HG02981 (cell line): ENCODE measurements at regions not wholly inside any gene's neighbourhood (a gene's known extent, or its start where the extent isn't known, plus 50 kb on each side); places are given as distances from the start of the nearest gene placed in this dataset.

Experiments
- ATAC-seq: cut with Tn5 transposase; IDR thresholded peaks from one replicate; pipeline ENCODE4 v1.9.1; 2021; ENCODE audit warnings: mild to moderate bottlenecking, moderate library complexity; ENCODE audit not compliant: unreplicated experiment

DNA sequence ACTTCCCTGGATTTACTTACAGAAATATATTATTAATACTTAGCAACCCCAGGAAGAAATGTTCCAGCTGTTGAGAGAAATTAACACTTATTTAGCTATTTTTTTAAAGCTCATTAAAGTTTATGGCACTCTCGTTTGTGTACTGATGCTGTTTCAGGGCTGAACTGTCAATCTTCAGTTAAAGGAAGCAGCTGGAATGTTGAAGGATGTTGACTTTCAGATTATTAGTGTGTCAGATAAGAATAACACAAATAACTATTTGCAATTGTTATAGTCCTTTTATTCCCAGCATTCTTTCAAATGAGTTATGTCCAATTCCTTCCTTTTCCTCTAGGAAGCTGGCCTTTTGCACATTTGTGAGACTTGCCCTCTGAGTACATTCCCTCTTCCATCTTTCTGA, 278.2 kb upstream of the RAG2 start:
- no peak for ATAC-seq

DNA sequence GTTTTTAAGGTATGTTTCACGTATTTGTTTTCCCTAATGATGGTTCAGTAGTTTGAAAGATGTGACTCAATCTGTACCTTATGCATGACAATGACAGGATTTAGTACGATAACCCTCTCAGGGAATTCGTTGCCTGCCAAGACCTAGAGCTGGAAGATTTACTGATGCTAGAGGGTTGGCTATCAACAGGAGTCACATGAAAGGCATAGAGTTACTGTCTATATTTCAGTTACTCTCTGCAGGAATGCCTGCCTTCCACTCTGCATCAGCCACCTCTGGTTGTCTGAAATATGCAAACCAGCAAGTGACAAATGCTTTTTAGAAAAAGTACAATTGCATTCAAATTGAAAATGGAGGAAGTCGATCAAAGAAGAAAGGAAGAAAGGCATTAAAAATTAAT, 276.3 kb upstream of the RAG2 start:
- ATAC-seq, result no peak

DNA sequence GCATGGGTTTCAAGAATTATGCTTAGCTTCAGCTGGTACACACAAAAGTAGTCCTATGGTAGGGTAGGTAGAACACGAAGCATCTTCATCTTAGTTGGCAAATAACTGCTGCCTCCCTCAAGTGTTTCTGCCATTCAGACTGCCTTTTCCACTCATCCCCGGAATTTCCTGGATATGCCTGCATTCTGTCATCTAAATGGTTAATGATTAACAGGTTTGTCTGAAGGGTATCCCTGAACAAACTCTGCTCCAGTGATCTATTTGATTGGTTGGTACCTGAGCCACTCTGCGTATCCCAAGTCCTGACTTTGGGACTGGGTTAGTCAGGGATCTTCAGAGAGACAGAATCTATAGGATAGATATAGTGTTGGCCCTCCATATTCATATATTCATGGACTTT, 272.3 kb upstream of the RAG2 start:
- ATAC-seq, result no peak

DNA sequence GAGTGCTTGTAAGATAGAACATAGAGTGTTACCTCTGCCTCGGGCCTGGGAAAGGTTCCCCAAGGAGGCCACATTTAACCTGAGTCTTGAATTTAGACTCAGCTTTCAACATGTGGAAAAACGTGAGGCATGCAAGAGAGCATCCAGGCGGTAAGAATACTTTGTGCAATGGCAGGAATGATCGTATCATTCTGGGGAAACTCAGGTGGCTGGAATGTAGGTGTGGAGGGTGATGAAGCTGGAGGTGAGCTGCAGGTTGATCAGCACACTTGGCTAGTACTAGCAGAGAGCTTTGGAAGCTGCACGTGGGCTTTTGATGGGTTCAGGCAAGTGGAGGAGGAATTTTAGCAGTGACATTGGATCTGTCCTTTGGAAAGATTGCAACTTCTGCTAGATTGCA, 270.3 kb upstream of the RAG2 start:
- no peak for ATAC-seq

DNA sequence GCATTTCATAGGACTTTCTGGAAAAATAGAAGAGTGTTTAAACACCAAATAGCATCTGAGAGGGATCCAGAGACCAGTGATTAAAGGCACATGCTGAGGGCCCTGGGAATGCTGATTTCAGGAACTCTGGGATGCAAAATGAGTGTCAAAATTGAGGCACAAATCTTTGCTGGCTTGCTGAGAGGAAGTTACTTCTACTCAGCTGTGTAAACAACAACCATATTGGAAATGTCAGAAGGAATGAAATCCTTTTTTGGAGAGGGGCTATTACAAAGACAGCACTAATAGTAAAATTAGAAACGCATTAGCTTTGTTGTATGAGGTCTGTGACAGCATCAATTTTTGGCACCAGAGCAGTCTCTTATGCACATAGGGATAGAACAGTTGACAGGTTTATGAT, 267.8 kb upstream of the RAG2 start:
- ATAC-seq, result no peak

DNA sequence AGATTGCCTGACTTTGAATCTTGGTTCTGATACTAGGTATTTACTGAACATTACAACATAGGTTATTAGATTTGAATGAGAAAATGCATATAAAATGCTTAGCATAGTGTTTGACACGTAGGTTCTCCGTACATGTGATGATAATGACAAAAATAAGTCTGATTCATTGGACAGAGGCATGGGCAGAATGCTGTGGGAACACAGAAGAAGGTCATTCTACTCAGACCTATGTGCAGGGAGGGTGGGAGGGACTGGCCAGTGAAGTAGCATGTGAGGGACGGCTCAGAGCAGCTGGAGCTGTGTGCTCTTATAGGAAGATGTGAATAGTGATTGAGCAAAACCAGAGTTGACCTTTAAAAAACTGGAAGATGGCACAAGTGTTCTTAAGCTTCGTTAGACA, 256.8 kb upstream of the RAG2 start:
- ATAC-seq, result no peak

DNA sequence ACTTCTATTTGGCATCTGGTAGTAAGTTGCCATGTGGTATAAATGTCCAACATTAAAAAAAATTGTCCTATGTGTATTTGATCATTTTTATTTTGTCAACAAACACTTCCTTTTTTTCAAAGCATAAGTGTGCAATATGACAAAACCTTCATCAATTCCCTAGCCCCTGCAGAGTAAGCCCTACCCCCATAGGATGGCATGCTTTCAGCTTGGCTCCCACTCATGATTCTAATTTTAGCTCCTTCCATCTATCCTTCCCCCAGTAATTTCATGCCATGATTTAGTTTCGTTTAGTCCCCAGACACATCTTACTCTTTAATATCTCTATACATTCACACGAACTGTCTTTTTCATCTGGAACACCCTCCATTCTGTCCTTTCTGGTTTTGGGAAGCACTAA, 250.6 kb upstream of the RAG2 start:
- no peak for ATAC-seq

DNA sequence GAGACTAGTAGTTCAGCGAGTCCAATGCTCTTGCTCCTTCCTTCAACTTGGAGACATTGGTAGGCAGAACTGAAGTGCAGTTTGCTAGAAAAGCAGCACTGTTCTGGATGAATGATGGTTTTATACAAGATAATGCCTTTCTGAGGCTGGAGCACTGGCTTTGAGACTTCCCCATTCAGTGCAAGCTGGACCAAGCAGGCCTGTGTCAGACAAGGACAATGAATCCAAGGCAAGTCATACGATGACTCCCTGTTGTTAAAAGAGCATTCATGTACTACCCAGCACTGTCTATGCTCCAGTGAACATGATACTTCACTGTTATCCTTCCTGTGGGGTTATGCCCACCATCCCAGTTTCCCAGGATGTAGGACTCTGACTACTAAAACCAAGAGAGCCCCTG, 242.3 kb upstream of the RAG2 start:
- no peak for ATAC-seq

DNA sequence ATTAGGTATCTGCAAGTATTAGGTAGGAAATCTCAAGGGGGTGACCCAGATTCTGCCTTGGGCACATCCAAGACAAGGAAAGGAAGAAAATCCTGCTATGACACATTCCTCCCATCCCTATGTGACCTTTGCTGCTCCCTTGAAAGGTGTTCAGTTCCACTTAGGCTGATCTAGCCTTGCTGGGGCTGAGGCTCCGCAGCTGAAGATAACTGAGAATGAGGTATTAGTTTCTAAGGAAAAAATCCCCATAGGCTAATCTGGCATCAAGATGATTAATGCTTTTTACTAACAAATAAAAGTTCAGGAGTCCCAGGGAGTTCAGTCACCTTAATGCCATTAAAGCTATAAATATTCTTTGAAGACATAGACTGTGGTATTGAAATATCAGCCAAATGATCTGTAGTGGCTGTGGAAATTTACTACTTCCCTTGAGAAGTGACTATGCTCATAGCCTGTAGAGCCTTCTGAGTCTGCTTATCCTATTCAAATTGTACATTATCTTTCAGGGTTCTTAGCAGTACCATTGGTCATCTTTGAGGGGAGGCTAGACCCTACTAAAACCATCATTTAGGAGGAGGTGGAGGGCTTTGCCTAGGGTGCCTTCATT, 239.9 kb upstream of the RAG2 start:
- no peak for ATAC-seq

DNA sequence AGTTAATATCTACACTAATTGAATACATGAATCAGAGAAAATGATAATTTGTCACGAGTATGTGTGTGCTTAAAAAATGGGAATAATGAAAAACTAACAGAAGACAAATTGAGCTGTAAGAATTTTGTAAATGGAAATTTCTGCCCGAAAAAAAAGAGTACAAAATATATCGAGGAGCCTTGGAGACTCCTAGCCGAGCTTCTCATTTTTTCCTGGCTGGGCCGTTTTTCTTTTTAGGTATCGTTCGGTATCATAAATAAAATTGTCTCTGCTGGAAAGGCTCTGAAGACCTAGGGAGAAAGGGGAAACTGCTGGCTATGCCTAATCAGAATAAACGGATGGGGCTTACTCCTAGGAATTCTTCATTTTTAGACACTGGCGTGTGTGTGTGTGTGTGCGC, 227.2 kb upstream of the RAG2 start:
- no peak for ATAC-seq

DNA sequence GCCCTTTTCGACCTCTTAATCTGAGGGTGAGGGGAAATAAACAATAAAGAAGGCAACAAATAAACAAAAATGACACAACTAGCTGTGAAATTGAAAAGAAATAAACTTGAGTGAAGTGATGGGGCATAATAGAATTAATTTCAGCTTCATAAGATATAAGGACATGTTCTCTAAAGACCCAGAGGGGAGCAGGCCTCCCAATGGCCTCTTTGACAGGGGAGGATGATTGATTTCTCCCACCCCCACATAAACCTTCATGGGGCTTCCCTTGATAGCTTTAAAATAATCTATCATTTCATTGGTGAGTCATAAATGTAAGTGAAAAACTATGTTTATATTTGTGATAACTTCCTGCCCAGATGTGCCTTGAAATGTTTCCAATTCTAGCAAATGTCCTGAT, 226.3 kb upstream of the RAG2 start:
- ATAC-seq, result no peak

DNA sequence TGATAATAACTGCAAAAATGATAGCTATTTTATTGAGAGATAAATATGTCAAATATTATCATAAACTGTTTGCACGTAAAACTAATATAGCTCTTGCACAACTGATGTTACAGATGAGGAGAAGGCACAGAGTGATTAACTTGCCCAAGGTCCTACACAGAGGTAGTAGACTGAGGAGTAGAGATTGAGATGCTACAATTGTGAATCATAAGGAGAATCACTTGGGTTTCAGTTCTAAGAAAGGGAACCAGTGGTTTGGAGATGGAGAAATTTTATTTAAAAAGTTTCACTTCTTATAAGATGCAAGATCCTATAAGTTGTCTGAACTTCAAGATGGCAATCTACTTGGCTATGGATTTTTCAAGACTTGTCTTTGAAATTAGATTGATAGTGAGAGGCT, 224.8 kb upstream of the RAG2 start:
- no peak for ATAC-seq

DNA sequence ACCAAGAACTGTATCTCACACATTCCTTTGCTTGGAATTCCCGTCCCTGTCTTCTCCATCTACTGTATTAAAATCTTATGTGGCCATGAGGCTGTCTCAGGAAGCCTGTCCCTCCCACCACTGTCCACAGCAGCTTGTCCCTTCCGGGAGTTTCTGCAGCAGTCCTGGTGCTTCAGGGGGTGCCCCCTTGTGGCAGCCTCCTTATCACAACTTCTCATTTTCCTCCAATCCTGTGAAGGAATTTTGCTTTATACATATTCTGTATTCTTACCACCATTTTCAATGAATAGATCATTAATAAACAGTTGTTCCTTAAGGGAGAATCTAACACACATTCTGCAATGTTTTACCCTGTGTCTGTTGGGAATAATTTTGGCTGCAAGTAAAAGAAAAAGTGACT, 220.4 kb upstream of the RAG2 start:
- ATAC-seq, result no peak

DNA sequence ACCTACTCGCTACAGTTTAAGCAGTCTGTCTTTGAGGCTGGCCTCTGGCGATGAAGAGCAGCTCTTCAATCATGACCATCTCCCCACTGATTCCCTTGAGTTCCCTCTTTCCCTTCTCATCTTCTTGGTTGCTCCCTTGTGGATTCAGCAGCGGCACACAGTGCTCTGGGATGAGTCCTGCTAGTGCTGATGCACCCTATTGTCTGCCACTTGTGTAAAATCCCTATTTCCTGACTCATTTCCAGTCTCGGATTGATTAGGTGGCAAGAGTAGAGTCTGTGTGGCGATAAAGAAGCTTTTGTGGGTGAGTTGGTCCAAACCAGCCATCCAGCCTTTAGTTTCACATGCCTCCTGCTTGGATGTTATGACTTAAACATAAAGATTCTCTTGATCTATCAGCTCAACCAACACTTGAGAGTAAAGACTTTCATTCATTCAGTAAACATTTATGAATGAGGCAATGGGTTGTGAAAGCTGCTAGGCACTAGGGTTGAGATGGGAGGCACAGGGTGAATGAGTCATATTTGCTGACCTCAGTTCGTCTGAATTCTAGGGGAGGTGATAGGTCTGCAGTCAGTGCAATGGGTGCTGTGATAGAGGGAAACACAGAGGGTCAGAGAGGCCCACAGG, 219.4 kb upstream of the RAG2 start:
- ATAC-seq, result no peak

DNA sequence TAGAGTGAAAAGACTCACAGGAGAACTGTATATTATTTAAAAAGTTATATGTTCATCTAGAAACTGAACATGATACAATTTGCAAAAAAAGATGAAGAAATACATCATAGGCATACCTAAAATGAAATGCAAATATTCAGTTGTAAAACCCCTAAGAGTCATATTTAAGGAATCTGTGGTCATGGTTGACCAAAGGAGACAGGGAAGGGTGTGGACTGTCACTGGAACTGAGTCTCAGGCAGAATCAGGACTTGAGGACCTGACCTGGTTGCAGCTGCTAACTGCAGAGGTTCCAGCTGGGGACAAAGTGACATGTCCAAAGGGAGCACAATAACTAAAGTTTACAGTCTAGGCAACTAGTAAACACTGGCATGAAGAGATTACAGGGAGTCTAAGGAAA, 211.3 kb upstream of the RAG2 start:
- no peak for ATAC-seq

DNA sequence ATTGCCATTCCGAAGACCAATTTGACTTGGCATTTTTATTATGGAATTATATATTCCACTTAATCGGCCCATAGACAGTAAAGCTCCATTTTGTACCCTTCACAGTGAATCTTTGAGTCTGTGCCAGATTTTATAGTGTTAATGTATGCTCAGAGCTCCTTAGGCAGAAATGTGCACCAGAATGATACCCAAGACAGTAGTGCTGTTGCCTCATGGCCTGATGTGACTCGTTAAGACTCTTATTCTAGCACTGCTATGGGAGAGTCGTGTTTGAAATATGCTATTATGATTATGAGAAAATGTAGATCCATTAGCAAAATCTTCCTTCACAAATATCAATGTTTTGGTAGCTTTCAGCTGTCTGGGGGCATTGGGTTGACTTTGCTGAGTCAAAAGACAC, 209.8 kb upstream of the RAG2 start:
- ATAC-seq, result no peak

DNA sequence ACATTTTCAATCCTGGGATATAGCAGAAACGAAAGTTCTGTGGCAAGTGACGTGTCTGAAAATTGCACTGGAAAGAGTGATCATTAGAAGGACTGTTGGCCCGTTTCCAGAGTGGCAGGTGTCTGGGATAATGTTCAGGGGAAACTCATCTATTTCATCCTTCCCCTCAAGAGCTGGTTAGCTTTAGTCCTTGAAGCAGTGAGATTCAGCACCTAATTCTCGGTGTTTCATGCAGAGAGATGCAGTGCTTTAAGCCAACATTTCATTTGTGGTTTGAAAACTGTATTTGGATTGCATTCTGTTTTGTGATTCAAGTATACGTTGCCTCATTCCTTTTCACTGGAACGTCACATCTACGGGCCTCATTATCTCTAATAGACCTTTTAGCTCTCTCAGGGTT, 205.0 kb upstream of the RAG2 start:
- no peak for ATAC-seq

DNA sequence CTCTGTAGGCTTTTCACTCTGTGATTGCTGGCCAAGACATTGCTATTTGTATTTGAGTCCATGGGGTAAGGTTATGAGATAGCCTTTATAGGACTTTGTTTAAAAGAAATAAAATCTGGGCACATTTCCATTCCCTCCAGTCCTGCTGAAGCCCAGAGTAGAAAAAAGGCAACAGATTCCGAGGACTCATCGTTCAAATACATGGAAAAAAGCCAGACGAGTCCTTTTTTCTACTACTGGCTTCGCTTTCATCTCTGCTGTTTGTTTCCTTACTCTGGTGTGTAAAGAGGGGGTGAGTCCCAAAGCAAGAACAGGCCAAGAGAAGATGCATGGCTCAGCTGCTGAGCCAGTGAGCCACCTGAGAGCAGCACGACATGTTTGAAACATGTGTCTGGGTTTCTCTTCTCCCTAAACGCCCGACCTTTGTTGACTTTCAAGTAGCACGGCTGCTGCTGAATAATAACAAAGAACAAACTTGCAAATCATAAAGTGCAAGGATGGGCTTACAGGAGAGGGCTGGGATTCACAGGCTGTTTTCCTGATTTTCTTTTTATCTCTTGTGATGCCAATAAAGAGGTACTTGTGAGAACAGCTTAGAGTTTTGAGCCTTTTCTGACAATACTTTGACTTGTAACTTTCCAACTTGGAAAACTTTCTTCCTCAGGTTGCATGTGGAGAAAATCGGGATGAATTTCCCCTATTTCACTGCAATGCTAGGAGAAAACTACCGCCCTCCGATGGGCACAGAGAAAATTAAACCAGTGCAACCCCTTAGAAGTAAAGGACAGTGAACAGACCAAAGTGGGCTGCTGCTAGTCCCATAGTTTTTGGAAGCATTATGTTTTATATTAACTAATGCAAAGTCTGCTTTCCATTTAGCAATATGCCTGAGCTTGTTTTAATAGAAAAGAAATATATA, 195.2 kb upstream of the RAG2 start:
- no peak for ATAC-seq

DNA sequence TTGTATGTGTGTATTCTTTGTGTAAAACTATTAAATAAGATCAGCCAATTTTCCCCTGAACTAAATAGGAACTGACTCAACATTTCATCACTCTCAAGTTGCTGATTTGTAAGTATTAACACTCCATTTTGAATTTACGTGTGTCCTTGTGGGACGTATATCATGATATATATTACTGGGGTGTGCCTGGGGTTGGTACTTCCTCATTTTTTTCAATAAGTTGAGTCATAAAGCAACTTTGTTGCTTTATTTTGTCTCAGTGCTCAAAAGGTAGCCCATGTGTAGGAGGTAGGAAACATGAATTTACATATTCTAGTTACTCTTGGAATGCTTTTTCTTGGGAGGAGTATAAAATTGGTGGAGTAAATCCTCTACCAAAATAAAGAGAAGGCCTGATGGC, 193.9 kb upstream of the RAG2 start:
- ATAC-seq, result no peak

DNA sequence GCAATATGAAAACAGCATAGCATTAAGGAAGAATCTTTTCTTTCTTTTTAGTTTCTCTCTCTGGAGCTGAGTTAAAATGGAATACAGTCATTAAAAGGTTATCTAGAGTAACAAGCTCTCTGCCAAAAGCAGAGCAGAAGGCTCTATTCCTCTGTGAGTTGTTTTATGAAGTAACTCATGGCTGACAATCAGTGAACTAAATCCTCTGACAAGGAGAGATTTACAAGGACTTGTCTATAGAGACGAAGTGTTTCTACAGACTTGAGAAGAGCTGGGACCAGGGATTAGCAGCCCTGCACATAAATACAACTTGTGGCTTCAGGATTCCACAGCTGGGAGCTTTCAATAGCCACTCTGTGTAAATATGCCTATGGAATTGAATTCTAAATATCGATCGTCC, 192.5 kb upstream of the RAG2 start:
- ATAC-seq, result no peak

DNA sequence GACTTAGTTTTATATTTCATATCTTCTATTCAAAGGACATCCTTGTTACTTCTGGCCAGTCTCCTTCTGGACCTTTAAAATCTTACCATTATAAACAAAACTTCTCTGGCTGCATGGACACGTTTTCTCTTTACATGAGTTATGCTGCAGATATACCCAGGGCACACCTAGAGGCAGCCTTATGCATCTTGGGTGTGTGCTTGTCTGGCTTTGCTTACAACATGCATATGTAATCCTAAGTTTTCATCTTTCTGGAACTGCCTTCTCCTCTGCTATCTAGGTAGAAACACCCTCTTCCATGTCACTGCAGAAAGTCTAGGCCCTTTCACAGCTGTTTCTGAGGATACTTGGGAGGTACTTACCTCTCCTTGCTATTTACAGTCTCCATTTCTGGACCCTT, 185.8 kb upstream of the RAG2 start:
- no peak for ATAC-seq

DNA sequence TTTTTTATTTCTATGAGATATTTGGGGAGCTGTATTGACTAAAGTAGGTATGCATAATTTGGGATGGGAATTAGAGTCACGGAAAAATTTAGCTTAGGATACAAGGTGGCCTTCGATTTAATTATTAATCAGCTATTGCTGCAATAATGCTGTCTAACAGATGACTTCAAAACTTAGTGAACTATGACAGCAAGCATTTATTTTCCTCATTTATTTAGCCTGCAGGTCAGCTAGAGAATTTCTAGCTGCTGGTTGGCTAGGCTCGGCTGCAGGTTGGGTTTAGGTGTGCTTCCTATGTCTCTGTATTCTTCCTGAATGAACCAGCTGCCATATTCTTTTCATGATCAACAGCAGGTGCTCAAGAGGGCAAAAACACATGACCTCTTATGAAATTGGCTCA, 181.8 kb upstream of the RAG2 start:
- no peak for ATAC-seq
